Activated CD4-positive, CD25-positive, alpha-beta regulatory T cell treated with anti-CD3 and anti-CD28 coated beads, Interleukin-2, amount 50 U/mL, for 72 hours (primary cell): ENCODE measurements at regions not wholly inside any gene's neighbourhood (a gene's known extent, or its start where the extent isn't known, plus 50 kb on each side); places are given as distances from the start of the nearest gene placed in this dataset.

ENCODE experiments used
- DNase-seq: peaks from one replicate; pipeline ENCODE4 v3.0.0; 2021

DNA sequence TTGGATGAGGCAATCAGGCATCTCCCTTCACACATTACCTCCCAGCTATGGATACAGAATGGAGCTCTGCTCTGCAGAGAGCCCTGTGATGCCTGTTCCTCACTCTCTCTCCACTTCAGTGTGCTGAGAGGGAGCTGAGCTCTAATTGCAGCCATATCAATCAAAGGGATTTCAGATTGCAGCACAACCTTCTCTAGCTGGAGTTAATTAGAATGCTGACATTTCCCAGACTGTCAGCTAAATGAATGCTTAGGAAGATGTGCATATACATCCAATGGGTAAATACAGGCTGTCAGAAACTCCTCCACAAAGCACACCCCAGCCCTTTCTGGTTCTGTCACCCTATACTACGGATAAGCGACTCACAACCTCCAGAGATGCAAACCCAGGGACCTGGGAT is 402.6 kb downstream of the EIPR1 start:
- DNase-seq, result no peak

DNA sequence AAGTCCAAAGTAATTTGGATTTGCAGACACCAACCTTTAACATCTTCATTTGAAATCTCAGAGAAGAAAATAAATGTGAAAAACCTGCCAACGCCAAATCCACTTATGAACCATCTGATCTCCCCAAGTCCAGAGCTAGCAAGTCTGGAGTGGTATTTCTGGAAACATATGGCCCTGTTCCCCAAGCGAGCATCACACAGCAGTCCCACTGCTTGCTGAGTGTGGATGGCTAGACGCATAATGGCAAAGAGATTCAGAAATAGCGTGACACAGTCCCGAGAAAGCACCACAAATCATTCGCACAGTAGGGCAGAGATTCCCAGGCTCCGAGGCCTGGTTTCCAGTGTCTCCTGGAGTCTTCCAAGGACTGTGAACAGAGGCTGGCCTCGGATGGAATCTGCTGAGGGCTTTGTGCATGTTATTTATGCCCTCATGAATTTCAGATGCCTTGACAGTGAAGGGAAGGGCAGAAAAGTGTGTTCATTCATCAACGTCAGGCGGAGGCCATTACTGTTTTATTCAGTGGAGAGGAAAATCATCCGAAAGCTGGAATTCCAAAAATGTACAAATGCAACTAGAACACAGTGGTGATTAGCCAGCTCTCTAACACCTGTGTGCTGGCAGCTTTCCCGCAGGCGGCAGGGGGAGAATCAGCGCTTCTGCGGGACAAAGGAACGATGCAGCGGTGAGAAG is 417.0 kb downstream of the EIPR1 start:
- DNase-seq, result no peak

DNA sequence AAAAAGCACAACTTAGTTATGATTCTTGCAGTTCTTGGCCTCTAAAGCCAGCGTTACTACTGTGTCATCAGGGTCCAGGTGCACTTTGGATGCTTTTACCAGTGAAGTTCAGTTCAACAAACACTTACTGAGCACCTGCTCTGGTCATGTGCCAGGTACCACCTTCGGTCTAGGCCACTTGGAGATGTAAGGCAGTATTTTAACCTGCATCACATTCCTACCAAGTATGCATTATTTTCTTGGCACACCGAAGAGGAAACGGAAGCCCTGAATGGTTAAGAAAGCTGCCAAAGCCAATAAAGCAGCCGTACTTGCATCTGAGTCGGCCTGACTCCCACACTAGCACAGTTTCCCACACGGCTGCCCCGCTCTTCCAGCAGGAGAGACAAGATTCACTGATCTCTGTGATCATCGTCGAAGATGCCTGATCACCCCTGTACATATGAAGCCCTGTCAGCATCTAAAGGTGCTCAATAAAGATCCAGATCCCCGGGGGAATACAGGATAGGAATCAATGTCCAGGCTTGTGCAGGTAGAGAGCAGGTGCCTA is 427.1 kb downstream of the EIPR1 start:
- no peak for DNase-seq

DNA sequence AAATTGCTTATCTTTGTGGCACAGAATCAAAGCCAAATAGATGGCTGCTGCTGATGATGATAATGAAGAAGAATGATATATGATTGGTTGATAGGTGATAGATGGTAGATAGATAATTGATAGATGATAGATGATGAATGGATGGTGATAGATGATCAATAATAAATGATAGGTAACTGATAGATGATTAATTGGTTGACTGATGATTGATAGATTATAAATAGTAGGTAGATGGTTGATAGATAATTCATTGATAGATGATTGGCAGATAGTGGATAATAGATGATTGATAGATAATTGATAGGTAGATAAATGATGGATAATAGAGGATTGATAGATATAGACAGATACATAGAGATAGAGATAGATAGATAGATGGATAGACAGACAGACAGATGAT is 430.2 kb downstream of the EIPR1 start:
- no peak for DNase-seq

DNA sequence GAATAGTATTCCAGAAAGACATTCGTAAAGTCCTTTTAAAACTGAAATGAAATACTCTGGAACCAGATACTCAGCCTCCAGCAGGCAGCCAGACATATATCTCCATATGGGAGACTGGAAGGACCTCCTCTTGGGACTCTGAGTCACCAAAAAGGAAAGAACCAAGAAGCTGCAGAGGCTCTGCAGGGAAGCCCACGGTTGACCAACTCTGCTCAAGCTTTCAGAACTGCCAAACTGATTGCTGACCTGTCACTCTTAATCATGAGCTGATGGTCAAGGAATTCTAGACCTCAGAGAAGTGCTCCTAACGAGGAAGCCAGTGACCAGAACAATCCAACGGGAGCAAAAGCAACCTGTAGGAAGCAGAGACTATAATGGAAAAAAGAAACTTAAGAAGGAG is 434.7 kb downstream of the EIPR1 start:
- no peak for DNase-seq

DNA sequence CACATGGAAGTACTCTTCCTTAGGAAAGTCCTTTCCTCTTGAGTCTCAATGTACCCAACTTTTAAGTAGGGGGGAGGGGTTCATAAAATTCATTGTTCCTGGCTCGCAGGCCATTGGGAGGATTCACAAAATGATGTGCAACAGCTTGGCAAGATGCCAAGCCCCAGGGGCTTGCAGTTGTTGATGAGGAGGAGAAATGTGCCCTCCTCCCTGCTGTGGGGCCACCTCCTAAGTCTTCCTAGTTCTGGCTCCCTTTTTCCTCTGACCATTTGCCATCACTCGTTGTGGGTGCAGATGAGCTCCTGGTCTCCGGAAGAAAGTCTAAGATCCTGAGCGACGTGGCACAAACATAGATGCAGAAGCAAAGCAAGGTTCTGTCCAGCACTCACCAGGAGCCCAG is 435.4 kb downstream of the EIPR1 start:
- no peak for DNase-seq

DNA sequence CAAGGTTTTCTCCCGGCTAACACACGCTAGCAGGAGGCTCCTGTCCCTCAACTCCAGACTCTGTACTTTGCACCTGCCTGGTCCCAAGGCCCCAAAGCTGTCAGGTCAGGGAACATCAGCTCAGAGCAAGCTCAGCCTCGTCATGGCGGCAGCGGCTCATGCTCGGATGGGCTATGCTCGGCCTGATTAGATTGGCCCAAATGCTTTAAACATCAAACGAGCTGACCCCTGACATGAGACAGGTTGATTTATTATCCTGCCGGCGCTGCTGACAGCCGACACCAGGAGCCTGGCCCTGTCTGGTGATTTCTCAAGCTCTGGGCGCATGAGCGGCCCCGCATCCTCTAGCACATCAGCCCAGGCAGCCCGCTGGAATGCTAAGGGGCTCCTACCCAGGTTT is 436.4 kb downstream of the EIPR1 start:
- no peak for DNase-seq

DNA sequence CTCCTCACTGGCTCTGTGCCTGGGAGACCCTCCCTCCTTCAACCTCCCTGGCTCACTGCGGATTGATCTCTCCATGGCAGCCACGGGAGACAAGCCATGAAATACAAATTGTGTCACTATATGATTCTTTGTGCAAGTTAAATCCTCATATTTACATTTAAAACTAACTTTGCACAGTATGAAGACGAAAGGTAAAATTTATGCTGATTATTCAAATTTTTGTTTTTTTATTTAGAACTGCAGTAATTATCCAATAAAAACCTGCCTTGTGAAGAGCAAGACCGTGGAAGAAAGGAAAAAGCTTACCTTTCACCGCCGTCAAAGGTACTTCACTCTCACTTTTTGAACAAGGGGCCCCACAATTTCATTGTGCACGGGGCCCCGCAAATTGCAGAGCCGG is 436.9 kb downstream of the EIPR1 start:
- no peak for DNase-seq

DNA sequence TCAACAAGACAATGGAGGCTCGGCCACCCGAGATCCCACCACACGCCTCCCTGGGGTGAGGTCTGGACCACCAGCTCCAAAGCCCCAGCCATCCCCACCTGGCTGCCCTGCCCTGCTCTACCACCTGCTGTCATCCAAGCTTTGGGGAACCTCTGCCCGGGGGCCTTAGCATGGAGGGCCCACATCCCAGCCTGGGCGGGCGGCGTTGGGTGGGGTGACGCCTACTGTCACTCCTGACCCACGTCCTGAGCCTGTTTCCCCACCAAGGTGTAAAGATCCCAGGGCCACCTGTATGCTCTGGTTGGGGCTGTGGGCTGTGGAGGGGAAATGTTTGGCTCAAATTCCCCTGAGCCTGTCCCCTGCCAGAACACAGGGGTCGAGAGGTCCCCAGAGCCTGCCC is 437.6 kb downstream of the EIPR1 start:
- no peak for DNase-seq

DNA sequence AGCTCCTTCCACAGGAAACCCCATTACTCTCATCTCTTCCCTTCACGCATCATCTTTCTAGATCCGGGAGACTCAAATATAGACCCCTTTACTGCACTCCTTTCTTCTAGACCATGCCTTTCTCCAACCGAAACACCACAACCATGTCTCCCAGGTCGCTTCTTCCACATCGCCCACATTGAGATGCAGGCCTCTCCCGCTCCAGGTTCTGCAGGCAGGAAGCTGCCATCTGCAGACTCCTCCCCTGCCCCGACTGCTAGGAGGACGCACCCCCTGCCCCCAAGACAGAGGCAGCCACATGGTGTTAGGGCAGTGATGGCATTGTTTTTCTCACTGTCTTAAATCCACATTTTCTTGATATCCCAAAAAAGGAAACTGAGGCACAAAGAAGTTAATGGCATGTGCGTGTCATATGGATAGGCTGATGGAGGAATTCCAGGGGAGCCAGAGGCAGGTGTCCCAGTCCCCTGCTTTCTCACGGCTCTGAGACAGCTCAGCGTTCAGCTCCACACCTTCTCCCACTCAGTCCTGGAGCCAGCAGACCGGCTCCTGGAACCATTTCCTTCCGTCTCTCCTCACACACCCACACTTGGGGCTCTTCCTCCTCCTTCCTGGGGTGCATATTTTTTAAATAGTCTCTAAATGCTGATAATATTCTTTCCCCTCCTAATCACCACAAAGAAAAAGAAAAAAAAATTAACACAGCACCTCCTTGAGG is 438.4 kb downstream of the EIPR1 start:
- DNase-seq, result no peak

DNA sequence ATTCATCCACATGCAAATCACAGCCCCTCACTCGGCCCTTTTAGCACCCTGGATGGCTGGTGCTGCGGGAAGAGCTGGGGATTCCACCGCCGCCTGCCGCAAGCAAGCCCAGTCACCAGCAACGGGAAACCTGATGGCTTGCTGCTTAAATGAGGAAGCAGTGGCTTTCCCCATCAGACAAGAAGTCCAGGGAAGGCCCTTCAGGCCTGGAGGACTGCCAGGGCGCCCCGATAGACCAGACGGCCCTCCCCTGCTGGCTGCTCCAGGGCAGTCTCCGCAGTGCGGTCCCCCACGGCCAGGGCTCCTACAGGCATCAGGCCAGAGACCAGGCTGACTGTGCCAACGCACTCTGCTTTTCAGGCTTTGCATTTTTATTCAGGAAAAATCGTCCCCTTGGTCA is 439.1 kb downstream of the EIPR1 start:
- no peak for DNase-seq

DNA sequence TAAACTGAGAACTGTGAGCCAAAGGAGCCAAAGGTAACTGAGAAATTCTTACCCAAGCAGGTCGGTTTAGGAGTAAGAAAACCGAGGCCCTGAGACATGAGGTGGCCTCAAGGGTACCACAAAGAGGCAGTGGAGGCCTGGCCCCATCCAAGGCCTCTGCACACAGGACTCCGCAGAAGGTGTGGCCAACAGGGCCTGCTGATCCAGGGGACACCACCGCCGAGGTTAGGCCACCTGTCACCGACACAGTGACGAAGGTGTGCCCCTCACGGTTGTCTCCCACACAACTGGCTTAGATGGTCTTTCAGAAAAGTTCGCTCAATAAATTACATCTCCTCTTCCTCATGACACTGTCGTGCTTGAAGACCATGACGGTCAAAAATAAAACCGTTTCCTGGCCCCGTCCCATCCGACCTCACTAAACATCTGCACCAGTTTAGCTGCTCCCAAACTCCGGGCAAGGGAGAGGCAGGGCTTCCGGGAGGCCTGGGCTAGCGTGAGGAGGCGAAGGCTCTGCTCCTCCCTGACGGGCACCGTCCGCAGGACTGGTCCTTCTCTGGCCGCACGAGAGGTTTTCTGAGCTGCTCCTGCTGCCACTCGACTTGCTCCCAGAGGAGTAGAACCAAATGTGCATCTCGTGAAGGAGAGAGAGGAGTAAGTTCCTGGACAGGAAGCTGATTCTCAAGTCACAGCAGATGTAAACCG is 442.0 kb downstream of the EIPR1 start:
- no peak for DNase-seq

DNA sequence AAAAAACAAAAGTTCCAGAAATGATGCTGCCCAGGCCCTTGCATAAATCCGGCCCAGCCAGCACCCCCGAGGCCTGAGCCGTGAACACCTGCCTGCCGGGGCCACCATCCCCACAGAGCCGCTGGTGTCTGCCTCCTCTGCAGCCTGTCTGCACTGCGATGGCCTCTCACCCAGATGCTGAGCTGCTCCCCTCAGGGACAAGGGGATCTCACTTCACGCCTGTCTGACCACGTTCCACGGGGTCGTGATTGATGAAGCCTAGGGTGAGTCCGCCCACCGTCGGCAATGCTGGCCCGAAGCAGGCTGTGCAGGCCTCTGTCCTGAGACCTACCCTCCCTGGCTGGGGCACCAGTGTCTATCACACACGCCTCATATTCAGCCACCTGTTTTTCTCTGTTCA is 444.2 kb downstream of the EIPR1 start:
- no peak for DNase-seq

DNA sequence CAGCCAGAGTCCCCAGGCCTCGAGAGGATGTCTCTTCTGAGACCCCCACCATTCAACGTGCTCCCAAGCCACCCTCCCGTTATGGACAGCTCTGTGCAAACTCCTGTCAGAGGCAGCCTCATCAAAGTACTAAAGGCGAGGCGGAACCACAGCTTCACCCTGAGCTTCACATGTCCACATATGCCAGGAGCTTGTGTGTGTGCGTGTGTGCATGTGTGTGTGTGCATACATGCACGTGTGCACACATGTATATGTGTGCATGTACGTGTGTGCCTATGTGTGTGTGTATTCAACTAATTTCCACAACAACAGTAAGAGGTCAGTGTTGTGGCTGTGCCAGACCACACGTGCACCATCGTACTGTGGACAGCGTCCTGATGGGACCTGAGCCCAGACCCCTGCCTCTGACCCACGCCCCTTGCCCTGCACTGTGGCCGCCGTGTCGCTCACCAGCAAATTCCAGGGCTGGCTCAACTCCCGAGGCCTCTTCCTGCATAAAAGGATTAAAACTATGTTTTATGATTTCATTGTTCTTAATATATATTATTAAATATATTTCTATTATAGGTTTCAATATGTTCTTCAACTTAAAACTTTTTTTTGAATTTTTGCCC is 444.8 kb downstream of the EIPR1 start:
- no peak for DNase-seq

DNA sequence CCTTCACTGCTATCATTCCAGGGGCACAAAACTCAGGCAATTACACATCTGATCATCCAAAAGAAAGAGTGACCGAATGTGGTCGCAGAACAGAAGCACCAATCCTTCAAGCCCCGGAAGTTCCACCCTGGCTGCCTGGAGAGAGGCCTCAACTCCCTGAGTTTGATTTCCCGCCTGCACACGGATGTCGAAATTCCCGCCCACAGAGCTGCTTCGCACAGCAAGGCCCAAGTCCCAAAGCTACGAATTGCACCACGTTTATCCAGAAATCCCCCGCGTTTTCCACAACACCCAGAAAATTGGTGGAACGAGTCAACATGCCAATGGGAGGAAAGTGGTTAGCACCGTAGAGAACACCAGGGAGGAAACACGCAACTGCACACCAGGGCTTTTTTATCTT is 445.4 kb downstream of the EIPR1 start:
- DNase-seq, result no peak

DNA sequence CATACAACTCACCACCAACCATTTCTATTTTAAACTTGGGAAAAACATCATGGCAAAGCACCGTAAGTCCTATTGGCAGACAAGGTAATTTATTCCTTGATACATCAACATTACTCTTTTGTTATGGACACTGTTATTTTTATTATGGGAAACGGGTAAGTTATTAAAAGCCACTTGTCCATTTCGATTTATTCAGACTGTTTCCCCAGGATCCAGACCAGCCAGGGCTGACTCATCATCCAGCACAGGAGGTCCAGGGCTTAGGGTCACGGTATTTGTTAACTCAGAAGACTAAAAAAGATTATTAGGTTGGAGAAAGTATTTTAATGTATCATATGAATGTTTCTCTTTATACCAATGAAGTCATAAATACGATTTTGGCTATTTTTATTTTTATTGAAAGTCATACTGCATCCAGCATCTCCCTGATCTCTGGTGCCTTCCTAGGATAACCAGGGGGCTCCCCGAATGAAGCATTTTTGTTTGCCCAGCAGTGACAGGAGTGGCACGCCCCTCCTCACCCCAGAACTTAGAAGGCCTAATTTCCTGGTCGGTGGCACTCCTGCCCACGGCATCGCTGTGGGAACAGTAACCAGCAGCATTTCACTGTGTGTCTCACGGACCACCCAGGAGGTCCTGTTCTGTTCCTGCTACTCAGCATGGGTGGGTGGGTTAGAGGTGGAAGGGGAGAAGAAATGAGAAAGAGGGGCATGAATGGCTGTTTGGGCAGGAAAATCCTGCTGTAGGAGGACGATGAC is 446.1 kb downstream of the EIPR1 start:
- no peak for DNase-seq

DNA sequence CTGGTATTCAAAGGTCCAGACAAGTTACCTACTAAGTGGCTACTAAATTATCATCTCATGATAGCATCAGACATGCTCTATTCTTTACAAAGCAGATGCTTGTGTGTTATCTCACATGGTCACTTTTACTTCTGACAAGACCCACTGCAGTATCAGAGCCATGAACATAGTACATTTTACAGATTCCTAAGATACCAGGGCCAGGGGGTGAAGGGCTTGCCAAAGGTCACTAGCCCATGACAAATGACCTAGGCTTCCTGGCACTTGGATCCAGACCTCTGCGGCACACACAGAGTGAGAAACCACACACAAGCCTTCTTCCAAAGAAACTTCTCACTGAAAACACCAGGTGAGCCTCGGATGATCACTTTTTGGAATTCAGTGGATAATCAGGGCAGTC is 446.8 kb downstream of the EIPR1 start:
- DNase-seq, result no peak

DNA sequence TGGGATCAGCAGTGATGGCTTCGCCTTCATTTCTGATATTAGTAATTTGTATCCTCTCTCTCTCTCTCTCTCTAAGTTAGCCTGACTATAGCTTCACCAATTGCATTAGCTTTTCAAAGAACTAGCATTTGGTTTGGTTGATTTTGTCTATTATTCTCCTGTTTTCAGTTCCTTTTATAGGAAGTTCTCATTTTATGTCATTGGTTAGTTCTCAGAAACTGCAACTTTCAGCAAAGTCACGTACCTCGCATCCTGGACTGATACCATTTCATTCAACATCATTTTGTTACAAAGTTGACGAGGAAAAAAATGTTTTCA is 450.8 kb downstream of the EIPR1 start:
- no peak for DNase-seq

DNA sequence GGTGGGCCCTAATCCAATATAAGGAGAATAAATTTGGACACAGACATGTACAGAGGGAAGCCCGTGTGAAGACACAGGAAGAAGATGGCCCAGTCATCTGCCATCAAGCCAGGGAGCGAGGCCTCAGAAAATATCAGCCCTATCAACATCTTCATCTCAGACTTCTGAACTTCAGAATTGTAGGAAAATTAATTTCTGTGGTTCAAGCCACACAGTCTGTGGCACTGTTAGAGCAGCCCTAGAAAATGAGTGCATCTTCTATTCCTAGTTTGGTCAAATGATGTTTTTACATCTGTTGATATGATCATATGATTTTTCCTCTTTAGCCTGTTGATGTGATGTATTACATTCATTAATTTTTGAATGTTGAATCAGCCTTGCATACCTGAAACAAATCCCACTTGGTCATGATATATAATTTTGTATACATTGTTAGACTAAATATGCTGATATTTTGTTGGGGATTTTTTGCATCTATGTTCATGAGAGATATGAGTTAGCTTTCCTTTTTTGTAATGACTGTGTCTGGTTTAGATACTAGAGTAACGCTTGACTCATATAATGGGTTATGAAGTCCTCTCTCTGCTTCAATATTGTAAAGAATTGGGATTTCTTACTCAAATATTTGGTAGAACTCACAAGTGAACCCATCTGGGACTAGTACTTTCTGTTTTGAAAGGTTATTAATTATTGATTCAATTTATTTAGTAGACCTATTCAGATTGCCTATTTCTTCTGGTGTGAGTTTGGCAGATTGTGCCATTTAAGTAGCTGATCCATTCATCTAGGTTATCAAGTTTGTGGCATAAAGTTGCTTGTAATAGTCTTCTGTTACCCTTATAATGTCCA is 451.4 kb downstream of the EIPR1 start:
- DNase-seq, result no peak

DNA sequence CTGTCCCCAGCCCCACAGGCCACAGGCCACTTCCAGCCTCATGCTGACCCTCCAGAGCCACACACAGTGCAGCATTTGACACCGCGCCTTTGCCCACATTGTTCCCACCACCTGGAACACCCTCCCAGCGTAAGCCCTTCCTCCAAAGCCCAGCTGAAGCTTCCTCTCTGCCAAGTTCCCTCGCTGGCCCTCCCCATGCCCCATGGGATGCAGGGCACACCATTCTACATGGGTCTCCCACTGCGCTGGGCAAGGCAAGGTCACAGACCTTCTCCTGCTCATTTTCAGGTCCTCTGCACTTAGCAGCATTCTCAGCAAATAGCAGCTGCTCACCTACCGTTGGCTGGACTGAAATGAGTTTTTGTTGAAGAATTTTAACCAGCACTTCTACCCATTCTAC is 455.5 kb downstream of the EIPR1 start:
- DNase-seq, result no peak

DNA sequence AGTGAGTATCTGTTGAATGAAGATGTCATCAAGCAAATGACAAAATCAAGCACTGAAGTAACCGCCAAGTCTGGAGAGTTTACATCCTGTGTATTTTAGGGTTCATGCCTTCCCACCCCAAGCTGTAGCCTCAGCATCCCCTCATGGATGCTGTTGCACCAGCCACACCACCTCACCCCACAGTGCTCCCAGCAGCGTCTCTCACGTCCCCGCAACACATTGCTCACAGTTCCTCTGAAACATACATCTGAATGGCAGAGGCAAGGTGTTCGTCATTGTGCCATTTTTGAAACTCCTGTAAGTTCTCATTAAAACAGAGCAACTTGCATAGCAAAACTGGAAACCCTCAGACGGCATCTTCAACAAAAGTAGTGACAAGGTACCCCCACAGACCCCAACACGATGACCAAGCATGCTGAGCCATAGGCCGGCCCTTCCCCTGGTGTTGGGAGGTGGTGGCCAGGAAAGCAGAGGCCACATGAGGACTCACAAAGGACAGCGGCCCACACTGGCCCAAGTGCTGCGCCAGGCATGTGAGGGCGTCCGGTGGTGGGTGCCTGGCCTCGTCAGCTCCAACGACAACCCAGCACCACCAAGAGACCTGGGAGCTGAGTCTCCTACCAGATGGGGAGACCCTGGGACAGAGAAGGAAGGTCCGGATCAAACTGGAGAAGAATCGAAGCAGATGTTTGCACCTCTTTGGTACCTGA is 456.5 kb downstream of the EIPR1 start:
- no peak for DNase-seq
